H1 (cell line): ENCODE measurements at regions not wholly inside any gene's neighbourhood (a gene's known extent, or its start where the extent isn't known, plus 50 kb on each side); places are given as distances from the start of the nearest gene placed in this dataset.

Experiments used
- CTCF ChIA-PET: fragments of 300-600 bp; sonication (Branson Sonifier 250); formaldehyde crosslinking; loops from one replicate; lab custom pipeline; 2021; ENCODE audit not compliant: partially characterized antibody; lab: Charles Lee
- POLR2A ChIA-PET: fragments of 300-600 bp; sonication (Branson Sonifier 250); formaldehyde crosslinking; loops from one replicate; lab custom pipeline; 2021; ENCODE audit warnings: inconsistent platforms; ENCODE audit not compliant: partially characterized antibody; lab: Charles Lee
- DNase-seq, 2 experiments: peaks; one replicate each; pipeline versions ENCODE4 v3.0.0 to v3.0.0-alpha.2; 2010 to 2022; ENCODE audit warnings: low spot score in 2 of 2, low read depth in 1 of 2, mixed read lengths in 1 of 2
- FAIRE-seq: peaks from 2 replicates; lab custom pipeline; 2011; peaks lifted over from hg19 to GRCh38; lab: Jason Lieb, UNC
- H2AFZ ChIP-seq: 2 replicates; pipeline ENCODE4 v1.8.1; 2012; ENCODE audit warnings: low read length, inconsistent platforms
- H2AK5ac ChIP-seq: 2 replicates; pipeline ENCODE4 v1.6.1; 2013; ENCODE audit warnings: low read depth, low read length
- H2BK120ac ChIP-seq: replicated peaks from 2 replicates; pipeline ENCODE3; 2013; ENCODE audit warnings: low read depth, low read length, inconsistent platforms
- H2BK12ac ChIP-seq: 2 replicates; pipeline ENCODE4 v1.6.1; 2013; ENCODE audit warnings: low read depth, low read length
- H2BK15ac ChIP-seq: 2 replicates; pipeline ENCODE4 v1.6.1; 2013; ENCODE audit warnings: low read length
- H2BK20ac ChIP-seq: 2 replicates; pipeline ENCODE4 v1.6.1; 2013; ENCODE audit warnings: low read length
- H2BK5ac ChIP-seq: 2 replicates; pipeline ENCODE4 v1.6.1; 2013; ENCODE audit warnings: low read depth, low read length
- H3K14ac ChIP-seq: 2 replicates; pipeline ENCODE4 v1.6.1; 2013; ENCODE audit warnings: inconsistent platforms; ENCODE audit not compliant: insufficient read length
- H3K18ac ChIP-seq: 2 replicates; pipeline ENCODE4 v1.6.1; 2013; ENCODE audit warnings: low read length; ENCODE audit errors: extremely low read depth
- H3K23ac ChIP-seq: 2 replicates; pipeline ENCODE4 v1.6.1; 2013; ENCODE audit warnings: inconsistent platforms; ENCODE audit not compliant: insufficient read length
- H3K23me2 ChIP-seq: 2 replicates; pipeline ENCODE4 v1.6.1; 2013; ENCODE audit warnings: low read depth, low read length
- H3K27ac ChIP-seq: 2 replicates; pipeline ENCODE4 v1.6.1; 2011; ENCODE audit warnings: low read depth, low read length, inconsistent platforms
- H3K27me3 ChIP-seq, 4 experiments: replicated peaks in 1 of 4; 1 replicate in 1 of 4; 2 replicates in 3 of 4; pipeline versions ENCODE4 v1.6.1 to v1.8.1; 2011 to 2013; ENCODE audit warnings: low read length in 3 of 4, mild to moderate bottlenecking in 3 of 4, inconsistent platforms in 2 of 4, mixed read lengths in 2 of 4, moderate library complexity in 1 of 4; ENCODE audit not compliant: control insufficient read depth in 3 of 4, insufficient read depth in 3 of 4; ENCODE audit errors: extremely low read depth in 1 of 4
- H3K36me3 ChIP-seq, 4 experiments: 2 replicates each; pipeline versions ENCODE4 v1.6.1 to v1.8.1; 2011 to 2013; ENCODE audit warnings: mild to moderate bottlenecking in 4 of 4, low read length in 3 of 4, moderate library complexity in 2 of 4, control low read depth in 1 of 4, inconsistent platforms in 1 of 4; ENCODE audit not compliant: insufficient read depth in 4 of 4, control insufficient read depth in 2 of 4
- H3K4ac ChIP-seq: replicated peaks from 2 replicates; pipeline ENCODE3; 2013; ENCODE audit warnings: low read length, low read depth, mixed read lengths, inconsistent platforms; ENCODE audit not compliant: insufficient read length
- H3K4me1 ChIP-seq, 4 experiments: replicated peaks in 1 of 4; 1 replicate in 1 of 4; 2 replicates in 3 of 4; pipeline versions ENCODE4 v1.6.1 to v1.8.1; 2011 to 2013; ENCODE audit warnings: low read length in 3 of 4, inconsistent platforms in 2 of 4, mixed read lengths in 1 of 4; ENCODE audit not compliant: insufficient read depth in 4 of 4, control insufficient read depth in 3 of 4
- H3K4me2 ChIP-seq, 2 experiments: 2 replicates each; pipeline versions ENCODE4 v1.6.1 to v1.8.1; 2011 to 2013; ENCODE audit warnings: low read depth in 2 of 2, low read length in 2 of 2, control low read depth in 1 of 2, inconsistent platforms in 1 of 2, mild to moderate bottlenecking in 1 of 2; ENCODE audit not compliant: insufficient read depth in 1 of 2
- H3K4me3 ChIP-seq, 4 experiments: fragments of 200-600, 300-600 bp in 1 of 4; sonication (generic), shearing (Covaris generic), sonication (Bioruptor Twin) in 1 of 4; 2 replicates each; pipeline versions ENCODE4 v1.5.1 to v1.8.1; 2011 to 2016; ENCODE audit warnings: low read length in 4 of 4, low read depth in 3 of 4, control low read depth in 2 of 4, inconsistent platforms in 2 of 4, mild to moderate bottlenecking in 2 of 4, mixed read lengths in 1 of 4, moderate library complexity in 1 of 4; ENCODE audit not compliant: insufficient read depth in 2 of 4; ENCODE audit errors: extremely low read depth in 1 of 4
- H3K56ac ChIP-seq: replicated peaks from 2 replicates; pipeline ENCODE3; 2013; ENCODE audit warnings: low read depth, mild to moderate bottlenecking, mixed read lengths, low read length, inconsistent platforms; ENCODE audit not compliant: insufficient read length
- H3K79me1 ChIP-seq: 2 replicates; pipeline ENCODE4 v1.6.1; 2013; ENCODE audit warnings: low read depth, low read length, control low read depth
- H3K79me2 ChIP-seq, 2 experiments: 2 replicates each; pipeline versions ENCODE4 v1.6.1 to v1.8.1; 2012 to 2013; ENCODE audit warnings: low read length in 2 of 2, mild to moderate bottlenecking in 2 of 2, inconsistent platforms in 1 of 2; ENCODE audit not compliant: insufficient read depth in 2 of 2, control insufficient read depth in 1 of 2
- H3K9ac ChIP-seq, 4 experiments: replicated peaks in 1 of 4; 1 replicate in 1 of 4; 2 replicates in 3 of 4; pipeline versions ENCODE4 v1.6.1 to v1.8.1; 2011 to 2013; ENCODE audit warnings: low read depth in 3 of 4, low read length in 3 of 4, control low read depth in 2 of 4, mild to moderate bottlenecking in 2 of 4, moderate library complexity in 2 of 4, inconsistent platforms in 1 of 4; ENCODE audit errors: extremely low read depth in 1 of 4
- H3K9me3 ChIP-seq, 2 experiments: 2 replicates each; pipeline versions ENCODE4 v1.6.1 to v1.8.1; 2012 to 2013; ENCODE audit warnings: mild to moderate bottlenecking in 2 of 2, moderate library complexity in 2 of 2, control low read depth in 1 of 2, inconsistent platforms in 1 of 2, low read depth in 1 of 2, low read length in 1 of 2, mixed read lengths in 1 of 2; ENCODE audit not compliant: insufficient read depth in 2 of 2
- H4K20me1 ChIP-seq, 2 experiments: replicated peaks in 1 of 2; 2 replicates each; pipeline versions ENCODE3 to v1.8.1; 2011 to 2013; ENCODE audit warnings: inconsistent platforms in 2 of 2, low read length in 2 of 2, mild to moderate bottlenecking in 1 of 2; ENCODE audit not compliant: insufficient read depth in 2 of 2, control insufficient read depth in 1 of 2
- H4K5ac ChIP-seq: 2 replicates; pipeline ENCODE4 v1.6.1; 2013; ENCODE audit warnings: low read length, low read depth, mixed read lengths, inconsistent platforms; ENCODE audit not compliant: insufficient read length
- H4K8ac ChIP-seq: 2 replicates; pipeline ENCODE4 v1.8.0; 2013; ENCODE audit warnings: mild to moderate bottlenecking, moderate library complexity, low read length, inconsistent platforms; ENCODE audit not compliant: insufficient read depth; ENCODE audit errors: extremely low read depth
- H4K91ac ChIP-seq: replicated peaks from 2 replicates; pipeline ENCODE3; 2013; ENCODE audit warnings: low read length, mixed read lengths, inconsistent platforms; ENCODE audit not compliant: insufficient read length
- CTCF ChIP-seq, 3 experiments: IDR thresholded peaks; 1 replicate in 2 of 3; 2 replicates in 1 of 3; pipeline versions ENCODE4 v1.5.1 to v1.6.1; 2011; ENCODE audit warnings: low read length in 3 of 3, mild to moderate bottlenecking in 3 of 3, inconsistent platforms in 2 of 3, low read depth in 1 of 3, moderate library complexity in 1 of 3; ENCODE audit not compliant: insufficient read depth in 1 of 3; ENCODE audit errors: control extremely low read depth in 1 of 3
- JUND ChIP-seq: IDR thresholded peaks from 2 replicates; pipeline ENCODE4 v1.6.1; 2011; ENCODE audit warnings: mild to moderate bottlenecking, improper control_type of control experiment, low read length
- NRF1 ChIP-seq: IDR thresholded peaks from 2 replicates; pipeline ENCODE4 v1.6.1; 2011; ENCODE audit warnings: mild to moderate bottlenecking, low read depth, low read length, improper control_type of control experiment
- POU5F1 ChIP-seq: IDR thresholded peaks from 2 replicates; pipeline ENCODE4 v1.6.1; 2011; ENCODE audit warnings: low read depth, mild to moderate bottlenecking, low read length, moderate library complexity
- RAD21 ChIP-seq, 2 experiments: IDR thresholded peaks in 1 of 2; conservative IDR thresholded peaks in 1 of 2; 2 replicates each; pipeline ENCODE4 v1.6.1; 2011; ENCODE audit warnings: low read depth in 2 of 2, low read length in 2 of 2, improper control_type of control experiment in 1 of 2, inconsistent platforms in 1 of 2, mild to moderate bottlenecking in 1 of 2, moderate library complexity in 1 of 2
- SP2 ChIP-seq: IDR thresholded peaks from 2 replicates; pipeline ENCODE4 v1.6.1; 2012; ENCODE audit warnings: mild to moderate bottlenecking, low read length, inconsistent platforms
- WGBS, 2 experiments: shearing (Covaris generic) in 1 of 2; methylation state at CpG; one replicate each; pipeline versions ENCODE4 v1.1.6 to v1.1.7; 2013 to 2015; ENCODE audit warnings: low lambda C conversion rate in 2 of 2, mixed read lengths in 2 of 2, inconsistent platforms in 1 of 2, low coverage in 1 of 2, missing lambda C conversion rate in 1 of 2; ENCODE audit not compliant: insufficient replicate concordance in 2 of 2, insufficient coverage in 1 of 2, insufficient read length in 1 of 2; ENCODE audit errors: extremely low coverage in 1 of 2, missing lambda C conversion rate in 1 of 2; 5-methylcytosine and 5-hydroxymethylcytosine counted together

- FAIRE-seq = no peak
- H3K79me2 ChIP-seq = no peaks in the 10 kb centered on the region
- H2BK15ac ChIP-seq = no peak overlapping the region
- H3K23me2 ChIP-seq = no peaks in the 10 kb centered on the region
- no peak overlapping the region; a peak in 1 of 7 replicates for H3K9ac ChIP-seq
- H4K5ac ChIP-seq = no peak overlapping the region
- TF ChIP-seq NRF1 = no peak
- TF ChIP-seq SP2 = no peak
- TF ChIP-seq CTCF (IDR thresholded peaks at IDR 0.05; ENCODE audit: control extremely low read depth in 1 of 3, insufficient read depth in 1 of 3, low read depth in 1 of 3, low read length in 3 of 3) = peak in 1 of 3 experiments; percentile 25; a peak in 1 of 4 replicates
- TF ChIP-seq JUND = no peak
- TF ChIP-seq POU5F1 = no peak
- peak in 1 of 2 experiments; percentile 20; a peak in 3 of 4 replicates for TF ChIP-seq RAD21 (IDR thresholded peaks at IDR 0.05 in 1 of 2, conservative IDR thresholded peaks at IDR 0.05 in 1 of 2; ENCODE audit: low read depth in 2 of 2, low read length in 2 of 2)
- TF ChIP-seq, all 59 proteins: peak for 2
- 0 out of 7 replicates have a peak, but pooled peaks cover 0 to 2% (median 0%) of the 10 kb centered on the region in 4 experiments for H3K27me3 ChIP-seq
- H4K91ac ChIP-seq = no peak overlapping the region
- no peak overlapping the region for H2AK5ac ChIP-seq
- H2AFZ ChIP-seq = no peak overlapping the region
- H3K4me1 ChIP-seq = peaks cover 0 to 2% (median 0%) of the 10 kb centered on the region in 4 experiments; a peak in 2 of 7 replicates
- H3K14ac ChIP-seq = no peak overlapping the region
- H3K79me1 ChIP-seq = no peaks in the 10 kb centered on the region
- WGBS, 2 experiments = 94% methylated on average over 4 of the region's 4 CpGs; no CpG with 5 or more reads in 1 of the 2 experiments
- no peak overlapping the region for H4K8ac ChIP-seq
- H2BK20ac ChIP-seq = no peak overlapping the region
- H3K4me2 ChIP-seq = no peak overlapping the region
- no peak for DNase-seq
- H3K36me3 ChIP-seq = no peaks in the 10 kb centered on the region; a peak in 1 of 8 replicates
- H2BK120ac ChIP-seq = no peak overlapping the region
- H4K20me1 ChIP-seq = no peaks in the 10 kb centered on the region
- no peak overlapping the region for H2BK12ac ChIP-seq
- POLR2A ChIA-PET = no interaction called here
- no peak overlapping the region for H3K23ac ChIP-seq
- no peak overlapping the region for H2BK5ac ChIP-seq
- CTCF ChIA-PET = interaction anchor here (0.6 to 2.5 kb wide), 10 partner anchors 9 to 514 kb away, joined by 3 to 10 read pairs (median 3); no protein-coding TSS in a partner anchor
- H3K27ac ChIP-seq = no peak overlapping the region
- H3K56ac ChIP-seq = no peak overlapping the region
- H3K4me3 ChIP-seq = no peak overlapping the region
- H3K4ac ChIP-seq = peak overlapping the region; percentile 57
- no peaks in the 10 kb centered on the region for H3K9me3 ChIP-seq
- no peak overlapping the region for H3K18ac ChIP-seq
Observed at GRCh38 chr21:35441868-35442582, 392.9 kb upstream of the RUNX1 start.
